HUES48 (cell line): ENCODE measurements at regions not wholly inside any gene's neighbourhood (a gene's known extent, or its start where the extent isn't known, plus 50 kb on each side); places are given as distances from the start of the nearest gene placed in this dataset.
A peak's percentile ranks its signal among the peaks of the same experiment; 100 is the strongest.

Experiments
- H3K27ac ChIP-seq: one replicate; pipeline ENCODE4 v1.7.0; 2013; ENCODE audit warnings: low read depth, low read length, inconsistent platforms
- H3K27me3 ChIP-seq: 2 replicates; pipeline ENCODE4 v1.6.1; 2013; ENCODE audit warnings: mild to moderate bottlenecking, low read length; ENCODE audit not compliant: control insufficient read depth, insufficient read depth
- H3K36me3 ChIP-seq: 2 replicates; pipeline ENCODE4 v1.6.1; 2013; ENCODE audit warnings: low read length; ENCODE audit not compliant: control insufficient read depth, insufficient read depth
- H3K4me1 ChIP-seq: 2 replicates; pipeline ENCODE4 v1.6.1; 2013; ENCODE audit warnings: mild to moderate bottlenecking, low read length; ENCODE audit not compliant: control insufficient read depth, insufficient read depth
- H3K4me3 ChIP-seq: 2 replicates; pipeline ENCODE4 v1.5.1; 2013; ENCODE audit warnings: mild to moderate bottlenecking, low read depth, low read length
- H3K9ac ChIP-seq: 2 replicates; pipeline ENCODE4 v1.6.1; 2013; ENCODE audit warnings: mild to moderate bottlenecking, low read depth, low read length, moderate library complexity
- H3K9me3 ChIP-seq: 2 replicates; pipeline ENCODE4 v1.6.1; 2013; ENCODE audit warnings: low read length; ENCODE audit not compliant: control insufficient read depth, insufficient read depth

DNA sequence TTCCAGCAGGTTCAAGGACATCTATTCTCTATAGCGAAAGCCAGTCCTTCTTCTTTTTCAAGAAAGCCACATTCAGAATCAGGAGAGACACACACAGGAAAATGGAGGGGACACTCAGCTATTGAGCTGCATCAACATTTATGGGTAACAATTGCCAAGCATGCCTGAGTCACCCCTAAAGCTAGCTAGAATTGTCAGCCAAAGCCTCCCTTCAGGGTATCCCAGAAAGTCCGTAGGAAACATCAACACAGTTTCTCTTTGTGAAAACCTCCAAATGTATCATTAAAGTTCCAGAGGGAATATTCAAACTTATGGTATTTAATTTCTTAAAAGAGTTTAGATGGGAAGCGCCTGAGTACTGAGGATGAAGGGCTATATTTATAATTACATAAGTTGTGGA lies 331.1 kb upstream of the SLC7A11 start:
- no peak overlapping the region for H3K27ac ChIP-seq
- H3K9me3 ChIP-seq = no peaks in the 10 kb centered on the region
- no peak overlapping the region for H3K9ac ChIP-seq
- H3K36me3 ChIP-seq = no peaks in the 10 kb centered on the region
- H3K27me3 ChIP-seq = no peaks in the 10 kb centered on the region
- H3K4me1 ChIP-seq = peaks cover 5% of the 10 kb centered on the region
- H3K4me3 ChIP-seq = no peak overlapping the region

DNA sequence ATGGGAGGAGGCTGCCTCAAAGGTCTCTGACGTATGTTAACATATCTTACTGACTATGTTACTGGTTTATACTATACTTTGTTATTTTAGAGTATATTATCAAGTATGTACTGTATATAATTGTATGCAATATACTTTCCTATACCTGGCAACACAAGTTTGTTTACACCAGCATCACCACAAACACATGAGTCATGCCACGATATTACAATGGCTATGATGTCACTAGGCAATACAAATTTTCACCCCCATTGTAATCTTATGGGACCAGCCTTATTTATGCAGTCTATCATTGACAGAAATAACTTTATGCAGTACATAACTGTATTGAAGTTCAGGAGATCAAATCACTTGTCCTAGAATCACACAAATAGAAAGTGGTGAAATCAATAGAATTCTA lies 329.9 kb upstream of the SLC7A11 start:
- no peaks in the 10 kb centered on the region for H3K27me3 ChIP-seq
- no peak overlapping the region for H3K9ac ChIP-seq
- H3K4me3 ChIP-seq = no peak overlapping the region
- H3K4me1 ChIP-seq = peaks cover 2% of the 10 kb centered on the region; the same call in 1 of the 2 replicates
- no peaks in the 10 kb centered on the region for H3K36me3 ChIP-seq
- no peak overlapping the region for H3K27ac ChIP-seq
- H3K9me3 ChIP-seq = no peaks in the 10 kb centered on the region

GRCh38 chr4:138567696-138568095 lies 325.5 kb upstream of the SLC7A11 start:
- H3K27me3 ChIP-seq = no peaks in the 10 kb centered on the region
- no peaks in the 10 kb centered on the region for H3K4me1 ChIP-seq
- H3K27ac ChIP-seq = no peak overlapping the region
- no peak overlapping the region for H3K9ac ChIP-seq
- H3K9me3 ChIP-seq = no peaks in the 10 kb centered on the region
- no peak overlapping the region for H3K4me3 ChIP-seq
- no peaks in the 10 kb centered on the region for H3K36me3 ChIP-seq

GRCh38 chr4:138565576-138565975 lies 323.4 kb upstream of the SLC7A11 start:
- no peak overlapping the region for H3K27ac ChIP-seq
- H3K4me1 ChIP-seq = no peaks in the 10 kb centered on the region
- H3K9me3 ChIP-seq = no peaks in the 10 kb centered on the region
- no peaks in the 10 kb centered on the region for H3K36me3 ChIP-seq
- H3K27me3 ChIP-seq = no peaks in the 10 kb centered on the region
- no peak overlapping the region for H3K4me3 ChIP-seq
- H3K9ac ChIP-seq = no peak overlapping the region

GRCh38 chr4:138562544-138562991 lies 320.4 kb upstream of the SLC7A11 start:
- H3K36me3 ChIP-seq = no peaks in the 10 kb centered on the region
- no peak overlapping the region for H3K9ac ChIP-seq
- no peaks in the 10 kb centered on the region for H3K9me3 ChIP-seq
- no peak overlapping the region for H3K4me3 ChIP-seq
- H3K27me3 ChIP-seq = no peaks in the 10 kb centered on the region
- no peaks in the 10 kb centered on the region for H3K4me1 ChIP-seq
- no peak overlapping the region for H3K27ac ChIP-seq

GRCh38 chr4:138561906-138562305 lies 319.8 kb upstream of the SLC7A11 start:
- H3K27ac ChIP-seq = no peak overlapping the region
- no peaks in the 10 kb centered on the region for H3K9me3 ChIP-seq
- H3K9ac ChIP-seq = no peak overlapping the region
- H3K4me3 ChIP-seq = no peak overlapping the region
- H3K27me3 ChIP-seq = no peaks in the 10 kb centered on the region
- no peaks in the 10 kb centered on the region for H3K4me1 ChIP-seq
- H3K36me3 ChIP-seq = no peaks in the 10 kb centered on the region

DNA sequence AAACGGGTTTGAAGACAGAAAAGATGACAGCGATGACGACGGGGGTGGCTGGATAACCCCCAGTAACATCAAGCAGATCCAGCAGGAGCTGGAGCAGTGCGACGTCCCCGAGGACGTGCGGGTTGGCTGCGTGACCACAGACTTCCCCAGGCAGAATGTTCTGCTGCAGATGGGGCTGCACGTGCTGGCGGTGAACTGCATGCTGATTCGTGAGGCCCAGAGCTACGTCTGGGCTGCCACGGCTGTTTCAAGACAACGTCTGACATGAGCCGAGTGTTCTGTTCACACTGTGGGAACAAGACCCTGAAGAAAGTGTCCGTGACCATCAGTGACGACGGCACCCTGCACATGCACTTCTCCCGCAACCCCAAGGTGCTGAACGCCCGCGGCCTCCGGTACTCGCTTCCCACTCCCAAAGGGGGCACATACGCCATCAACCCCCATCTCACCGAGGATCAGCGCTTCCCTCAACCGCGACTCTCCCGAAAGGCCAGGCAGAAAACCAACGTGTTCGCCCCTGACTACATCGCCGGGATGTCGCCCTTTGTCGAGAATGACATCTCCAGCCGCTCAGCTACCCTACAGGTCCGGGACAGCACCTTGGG lies 319.2 kb upstream of the SLC7A11 start:
- Histone ChIP-seq H3K27me3 (no peaks in the 10 kb centered on the region), H3K27ac (no peak overlapping the region), H3K4me3 (no peak overlapping the region), H3K9me3 (no peaks in the 10 kb centered on the region), H3K4me1 (no peaks in the 10 kb centered on the region), H3K9ac (no peak overlapping the region), H3K36me3 (no peaks in the 10 kb centered on the region)

- no peak overlapping the region for H3K27ac ChIP-seq
Observed at GRCh38 chr4:138560448-138560847, 318.3 kb upstream of the SLC7A11 start.

GRCh38 chr4:138558886-138559285 lies 316.7 kb upstream of the SLC7A11 start:
- Histone ChIP-seq H3K4me1 (peaks cover 11% of the 10 kb centered on the region), H3K27me3 (no peaks in the 10 kb centered on the region), H3K9ac (no peak overlapping the region), H3K27ac (no peak overlapping the region), H3K9me3 (no peaks in the 10 kb centered on the region), H3K4me3 (no peak overlapping the region), H3K36me3 (no peaks in the 10 kb centered on the region)

More at GRCh38 chr4:138560448-138560847, 318.3 kb upstream of the SLC7A11 start:
- H3K9me3 ChIP-seq = no peaks in the 10 kb centered on the region
- no peak overlapping the region for H3K9ac ChIP-seq
- no peak overlapping the region for H3K4me3 ChIP-seq
- H3K36me3 ChIP-seq = no peaks in the 10 kb centered on the region
- peaks cover 4% of the 10 kb centered on the region for H3K4me1 ChIP-seq
- no peaks in the 10 kb centered on the region for H3K27me3 ChIP-seq

- peak overlapping the region; percentile 2 for H3K27ac ChIP-seq
- no peak overlapping the region for H3K9ac ChIP-seq
- H3K4me1 ChIP-seq = peaks cover 11% of the 10 kb centered on the region
- H3K9me3 ChIP-seq = no peaks in the 10 kb centered on the region
- H3K4me3 ChIP-seq = no peak overlapping the region
- no peaks in the 10 kb centered on the region for H3K36me3 ChIP-seq
- H3K27me3 ChIP-seq = no peaks in the 10 kb centered on the region
Observed at GRCh38 chr4:138555584-138555983, 313.4 kb upstream of the SLC7A11 start.

- H3K4me1 ChIP-seq = peaks cover 11% of the 10 kb centered on the region
- no peaks in the 10 kb centered on the region for H3K36me3 ChIP-seq
- H3K27me3 ChIP-seq = no peaks in the 10 kb centered on the region
- H3K27ac ChIP-seq = peak overlapping the region; percentile 2
- H3K4me3 ChIP-seq = no peak overlapping the region
- no peak overlapping the region for H3K9ac ChIP-seq
- no peaks in the 10 kb centered on the region for H3K9me3 ChIP-seq
Observed at GRCh38 chr4:138555108-138555507, 313.0 kb upstream of the SLC7A11 start.
